ENCODE measurements at regions not wholly inside any gene's neighbourhood (a gene's known extent, or its start where the extent isn't known, plus 50 kb on each side); places are given as distances from the start of the nearest gene placed in this dataset.

- Histone ChIP-seq H3K9me3 (replicated peaks in 1 of 2; ENCODE audit: control insufficient read depth in 1 of 2, insufficient read depth in 1 of 2, low read length in 2 of 2) (peaks cover 0 to 5% of the 10 kb centered on the region in 2 donors), H3K79me2 (ENCODE audit: insufficient read depth, low read length) (no peaks in the 10 kb centered on the region), H3K4me2 (replicated peaks; ENCODE audit: extremely low read depth, low read length, poor library complexity, severe bottlenecking) (no peak overlapping the region), H3K4me3 (replicated peaks in 1 of 3; ENCODE audit: low read depth in 2 of 3, low read length in 3 of 3) (no peak overlapping the region), H3K9ac (ENCODE audit: insufficient read depth, low read length, poor library complexity, severe bottlenecking) (no peak overlapping the region), H3K27me3 (ENCODE audit: control insufficient read depth in 2 of 2, insufficient read depth in 2 of 2, low read length in 2 of 2) (no peaks in the 10 kb centered on the region), H3K27ac (ENCODE audit: low read depth in 1 of 2, low read length in 2 of 2) (no peak overlapping the region), H3K4me1 (ENCODE audit: control insufficient read depth in 1 of 2, insufficient read depth in 2 of 2, low read length in 2 of 2) (no peaks in the 10 kb centered on the region), H3K36me3 (replicated peaks in 1 of 2; ENCODE audit: control insufficient read depth in 1 of 2, insufficient read depth in 2 of 2, low read length in 2 of 2) (no peaks in the 10 kb centered on the region), H2AFZ (ENCODE audit: insufficient read depth, low read depth, low read length, poor library complexity, severe bottlenecking) (no peak overlapping the region), H4K20me1 (ENCODE audit: insufficient read depth, low read length) (no peaks in the 10 kb centered on the region)
- Mint-ChIP-seq H3K9me3 (peaks cover 2 to 5% (median 3%) of the 10 kb centered on the region in 7 donors), H3K27me3 (ENCODE audit: low read depth in 3 of 3) (no peaks in the 10 kb centered on the region), H3K4me3 (no peak overlapping the region), H3K36me3 (no peaks in the 10 kb centered on the region), H3K4me1 (no peaks in the 10 kb centered on the region), H3K27ac (no peak overlapping the region)
- intact Hi-C loops (cut with micrococcal nuclease): no loop called here
- WGBS (ENCODE audit: insufficient coverage): 78% methylated on average over 1 of the region's 3 CpGs
- DNase-seq: no peak
- TF ChIP-seq CTCF (IDR thresholded peaks at IDR 0.05): no peak
These were observed 1486.6 kb downstream of the PCDH7 start for GRCh38 chr4:32206756-32207155.

- no peaks in the 10 kb centered on the region for H3K27me3 Mint-ChIP-seq (ENCODE audit: low read depth in 3 of 3)
- H3K36me3 Mint-ChIP-seq: no peaks in the 10 kb centered on the region
- H3K4me3 Mint-ChIP-seq: no peak overlapping the region
- H3K9me3 ChIP-seq (replicated peaks in 1 of 2; ENCODE audit: control insufficient read depth in 1 of 2, insufficient read depth in 1 of 2, low read length in 2 of 2): peaks cover 0 to 5% of the 10 kb centered on the region in 2 donors
- H3K9me3 Mint-ChIP-seq: peaks cover 2 to 6% (median 5%) of the 10 kb centered on the region in 7 donors
- intact Hi-C loops (cut with micrococcal nuclease): no loop called here
- no peaks in the 10 kb centered on the region for H3K79me2 ChIP-seq (ENCODE audit: insufficient read depth, low read length)
- H4K20me1 ChIP-seq (ENCODE audit: insufficient read depth, low read length): no peaks in the 10 kb centered on the region
- H3K36me3 ChIP-seq (replicated peaks in 1 of 2; ENCODE audit: control insufficient read depth in 1 of 2, insufficient read depth in 2 of 2, low read length in 2 of 2): no peaks in the 10 kb centered on the region
- H3K4me1 Mint-ChIP-seq: no peaks in the 10 kb centered on the region
- H3K4me3 ChIP-seq (replicated peaks in 1 of 3; ENCODE audit: low read depth in 2 of 3, low read length in 3 of 3): no peak overlapping the region
- H3K27me3 ChIP-seq (ENCODE audit: control insufficient read depth in 2 of 2, insufficient read depth in 2 of 2, low read length in 2 of 2): no peaks in the 10 kb centered on the region
- DNase-seq: no peak
- no peaks in the 10 kb centered on the region for H3K4me1 ChIP-seq (ENCODE audit: control insufficient read depth in 1 of 2, insufficient read depth in 2 of 2, low read length in 2 of 2)
- no peak overlapping the region for H2AFZ ChIP-seq (ENCODE audit: insufficient read depth, low read depth, low read length, poor library complexity, severe bottlenecking)
- no peak overlapping the region for H3K27ac ChIP-seq (ENCODE audit: low read depth in 1 of 2, low read length in 2 of 2)
- no peak overlapping the region for H3K9ac ChIP-seq (ENCODE audit: insufficient read depth, low read length, poor library complexity, severe bottlenecking)
- TF ChIP-seq CTCF (IDR thresholded peaks at IDR 0.05): no peak
- no peak overlapping the region for H3K4me2 ChIP-seq (replicated peaks; ENCODE audit: extremely low read depth, low read length, poor library complexity, severe bottlenecking)
- H3K27ac Mint-ChIP-seq: no peak overlapping the region
These were observed 1487.3 kb downstream of the PCDH7 start for GRCh38 chr4:32207456-32207855.
